T-helper 22 cell (primary cell): ENCODE measurements at regions not wholly inside any gene's neighbourhood (a gene's known extent, or its start where the extent isn't known, plus 50 kb on each side); places are given as distances from the start of the nearest gene placed in this dataset.
"Not testable (repeated sequence)": the region's sequence is repeated elsewhere in the genome, so short reads cannot be mapped to it uniquely, and the experiment has no call there.

Experiments
- DNase-seq: peaks from one replicate; pipeline ENCODE4 v3.0.0-alpha.2; 2020; ENCODE audit warnings: low read depth

DNA sequence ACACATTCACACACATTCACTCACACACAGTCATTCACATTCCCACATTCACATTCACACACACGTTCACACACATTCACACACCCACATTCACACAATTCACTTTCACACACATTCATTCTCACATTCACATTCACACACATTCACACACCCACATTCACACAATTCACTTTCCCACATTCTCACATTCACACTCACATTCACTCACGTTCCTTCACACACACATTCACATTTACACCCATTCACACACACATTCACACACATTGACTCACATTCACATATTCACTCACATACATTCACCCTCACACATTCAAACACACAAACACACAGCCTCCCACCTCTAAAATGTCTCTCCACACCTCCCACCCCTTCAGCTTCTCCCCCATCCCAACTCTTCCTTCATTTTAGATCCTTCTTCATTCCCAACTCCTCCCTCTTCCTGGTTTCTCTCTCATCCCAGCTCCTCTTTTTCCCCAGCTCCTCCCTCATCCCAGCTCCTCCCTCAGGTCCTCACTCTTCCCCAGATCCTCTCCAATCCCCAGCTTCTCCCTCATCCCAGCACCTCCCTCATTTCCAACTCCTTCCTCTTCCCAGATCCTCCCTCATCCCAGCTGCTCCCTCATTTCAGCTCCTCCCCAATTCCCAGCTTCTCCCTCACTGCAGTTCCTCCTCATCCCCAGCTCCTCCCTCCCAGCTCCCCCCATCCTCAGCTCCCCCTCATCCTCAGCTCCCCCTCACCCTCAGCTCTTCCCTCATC, 111.0 kb downstream of the FAM53A start:
- DNase-seq: no peak

DNA sequence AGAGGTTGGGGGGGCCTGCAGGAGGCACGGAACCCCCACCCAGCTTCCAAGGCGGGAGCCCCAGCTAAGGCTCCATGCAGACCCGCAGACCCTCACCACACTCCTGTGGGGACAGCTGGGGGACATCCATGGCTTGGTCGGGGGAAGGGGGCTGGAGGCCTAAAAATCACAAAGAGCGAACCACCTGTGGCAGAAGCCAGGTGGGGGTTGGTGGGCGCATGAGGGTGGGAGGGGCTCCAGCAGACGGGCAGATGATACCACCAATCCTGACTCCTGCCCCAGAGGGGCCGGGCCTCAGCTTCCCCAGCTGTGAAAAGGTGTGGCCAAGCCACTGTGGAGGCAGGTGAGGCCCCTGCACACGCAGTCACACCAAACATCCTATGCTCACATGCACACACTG, 111.6 kb downstream of the FAM53A start:
- no peak for DNase-seq

GRCh38 chr4:1572010-1572385, 112.1 kb downstream of the FAM53A start:
- no peak for DNase-seq

DNA sequence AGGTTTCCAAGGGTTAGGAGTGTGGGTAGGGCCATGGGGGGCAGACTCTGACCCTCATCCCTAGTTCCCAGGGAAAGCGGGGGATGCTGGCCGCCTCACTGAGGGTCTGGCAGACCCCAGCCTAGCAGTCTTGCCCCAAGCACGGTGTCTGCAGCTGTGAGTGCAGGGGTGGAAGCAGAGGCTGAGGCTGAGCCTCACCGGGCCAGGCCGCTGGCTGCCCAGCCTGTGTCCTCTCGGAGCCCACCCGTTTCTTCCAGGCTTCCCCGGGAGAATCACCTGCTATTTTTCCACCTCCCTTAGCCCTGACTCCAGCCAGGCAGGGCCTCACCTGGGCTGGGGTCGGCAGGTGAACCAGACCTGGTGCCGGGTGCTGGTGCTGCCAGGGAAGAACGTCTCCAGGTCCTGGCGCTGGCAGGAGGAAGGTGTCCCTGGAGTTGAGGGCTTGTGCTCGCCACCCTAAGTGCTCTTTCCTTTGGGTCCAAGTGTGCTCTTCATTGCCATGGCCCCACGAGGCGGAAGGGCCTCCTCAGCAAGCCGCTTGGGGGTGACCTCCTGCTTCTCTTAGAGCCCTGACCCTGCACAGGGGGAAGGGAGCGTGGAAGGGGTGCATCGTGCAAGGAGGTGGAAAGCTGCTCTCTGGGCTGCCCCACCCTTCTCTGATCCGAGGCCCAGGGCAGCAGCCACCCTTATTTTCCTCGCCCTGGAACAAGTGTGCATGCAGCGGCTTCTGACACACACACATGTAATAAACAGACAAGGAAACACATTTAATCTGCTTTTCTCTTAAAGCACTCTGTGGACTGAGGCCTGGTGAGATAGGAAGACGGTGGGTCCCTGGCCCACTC, 112.7 kb downstream of the FAM53A start:
- DNase-seq: no peak

DNA sequence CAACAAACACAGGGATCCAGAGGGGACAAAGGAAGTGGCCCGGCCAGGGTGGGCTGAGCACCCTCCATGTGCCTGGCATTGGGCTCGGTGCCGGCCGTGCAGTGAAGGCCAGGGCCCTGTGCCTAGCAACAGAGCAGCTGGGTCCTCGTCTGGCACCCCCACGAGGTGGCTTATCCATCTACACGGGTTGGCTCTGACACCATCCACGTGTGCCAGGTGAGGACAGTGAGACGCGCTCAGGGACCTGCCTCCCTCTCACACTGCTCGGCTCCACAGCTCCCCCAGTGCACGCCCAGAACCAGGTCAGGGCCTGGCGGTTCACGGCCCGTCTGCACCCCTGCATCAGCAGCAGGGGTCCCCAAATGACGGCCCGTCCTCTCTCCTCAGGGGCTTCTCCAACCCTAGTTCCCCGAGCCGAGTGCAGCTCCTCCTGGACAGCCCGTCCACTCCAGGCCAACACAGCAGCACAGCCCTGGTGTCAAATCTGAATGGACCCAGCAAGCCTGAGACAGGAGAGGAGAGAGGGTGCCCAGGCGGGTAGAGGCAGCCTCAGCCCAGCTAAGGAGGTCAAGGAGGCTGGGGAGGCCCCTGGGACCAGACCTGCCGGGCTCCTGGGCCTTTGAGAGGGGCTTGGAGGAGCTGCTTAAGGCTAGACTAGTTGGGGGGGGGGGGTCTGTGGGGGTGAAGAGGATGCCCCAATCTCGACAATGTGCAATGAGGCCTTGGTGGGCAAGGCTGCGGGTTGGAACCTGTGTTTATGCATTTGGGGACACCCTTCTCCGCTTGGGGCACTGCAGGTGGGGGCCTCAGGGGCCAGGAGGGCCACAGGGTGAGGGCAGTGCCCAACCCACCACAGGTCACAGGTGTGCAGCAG, 113.6 kb downstream of the FAM53A start:
- no peak for DNase-seq

DNA sequence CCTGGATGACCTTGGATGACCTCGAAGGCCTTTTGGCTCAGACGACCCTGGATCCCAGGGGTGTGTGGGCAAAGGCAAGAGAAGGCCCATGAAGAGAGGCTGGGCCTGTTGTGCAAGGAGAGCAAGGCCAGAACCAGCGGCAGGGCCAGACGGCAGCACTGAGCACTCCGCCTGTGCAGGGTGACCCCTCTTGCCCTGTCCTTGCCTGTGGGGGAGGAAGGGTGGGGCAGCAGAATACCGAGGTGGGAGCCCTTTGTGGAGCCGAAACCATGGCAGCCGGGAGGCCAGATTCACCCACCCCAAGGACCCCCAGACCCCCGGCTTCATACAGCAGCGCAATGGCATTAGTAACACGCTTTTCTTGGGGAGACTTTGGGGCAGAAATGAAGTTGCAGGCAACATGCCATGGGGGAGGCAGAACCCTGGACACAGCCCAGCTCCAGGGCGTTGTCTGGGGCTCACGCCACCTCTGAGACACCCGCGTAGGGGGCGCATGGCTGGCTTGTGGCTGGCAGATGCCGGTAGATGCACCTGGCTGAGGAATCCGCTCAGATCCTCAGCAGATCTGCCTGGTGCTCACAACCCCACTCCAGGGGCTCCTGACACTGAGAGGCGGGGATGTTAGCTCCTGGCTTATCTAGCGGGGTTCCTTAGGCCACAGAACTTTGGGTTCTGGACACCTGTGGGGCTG, 114.5 kb downstream of the FAM53A start:
- DNase-seq: no peak

- no peak for DNase-seq
Observed at GRCh38 chr4:1568855-1569460, 115.2 kb downstream of the FAM53A start.

GRCh38 chr4:1567808-1568581, 116.1 kb downstream of the FAM53A start:
- no peak for DNase-seq

DNA sequence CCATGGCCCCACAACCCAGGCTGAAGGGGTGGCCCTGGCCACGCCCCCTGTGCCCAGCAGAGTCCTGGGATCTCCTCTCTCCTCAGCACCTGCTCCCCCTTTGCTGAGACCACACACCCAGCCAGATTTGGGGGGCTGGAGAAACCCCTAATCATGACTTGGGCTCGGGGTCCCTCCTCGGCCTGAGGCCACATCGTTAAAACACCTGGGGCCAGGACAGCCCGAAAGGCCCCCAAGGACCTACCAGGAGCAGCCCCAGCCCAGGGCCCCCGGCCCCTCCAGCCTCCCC, 116.7 kb downstream of the FAM53A start:
- DNase-seq: no peak

DNA sequence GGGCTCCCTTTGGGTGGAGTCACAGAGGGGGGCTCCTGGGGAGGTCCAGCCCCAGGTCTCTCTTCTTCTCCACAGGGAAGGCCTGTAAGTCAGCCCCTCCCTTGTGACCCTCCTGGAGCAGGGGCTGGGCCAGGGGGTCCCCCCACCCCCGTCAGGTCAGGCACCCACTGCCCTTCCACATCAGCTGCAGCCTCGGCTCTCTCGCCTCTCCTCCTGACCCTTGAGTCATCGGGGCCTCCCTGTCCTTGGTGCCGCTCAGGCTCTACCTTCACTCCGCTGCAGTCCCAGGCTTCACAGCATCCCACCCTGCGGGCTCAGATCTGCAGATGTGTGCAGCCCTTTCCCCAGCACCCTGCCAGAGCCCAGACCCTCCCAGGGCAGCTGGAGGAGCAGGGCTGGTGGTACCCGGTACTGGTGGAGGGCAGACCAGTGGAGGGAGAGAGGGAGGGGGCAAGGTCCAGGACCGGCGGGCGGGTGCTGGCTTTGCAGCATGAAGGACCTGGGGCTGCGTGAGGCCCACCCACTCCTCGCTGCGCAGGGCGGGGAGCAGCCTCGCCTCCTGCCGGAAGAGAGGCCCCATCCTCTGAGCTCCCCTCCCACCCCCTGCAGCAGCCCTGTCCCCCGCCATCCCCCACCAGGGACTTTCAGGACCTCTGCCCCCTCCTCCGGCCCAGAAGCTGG, 117.1 kb downstream of the FAM53A start:
- no peak for DNase-seq

DNA sequence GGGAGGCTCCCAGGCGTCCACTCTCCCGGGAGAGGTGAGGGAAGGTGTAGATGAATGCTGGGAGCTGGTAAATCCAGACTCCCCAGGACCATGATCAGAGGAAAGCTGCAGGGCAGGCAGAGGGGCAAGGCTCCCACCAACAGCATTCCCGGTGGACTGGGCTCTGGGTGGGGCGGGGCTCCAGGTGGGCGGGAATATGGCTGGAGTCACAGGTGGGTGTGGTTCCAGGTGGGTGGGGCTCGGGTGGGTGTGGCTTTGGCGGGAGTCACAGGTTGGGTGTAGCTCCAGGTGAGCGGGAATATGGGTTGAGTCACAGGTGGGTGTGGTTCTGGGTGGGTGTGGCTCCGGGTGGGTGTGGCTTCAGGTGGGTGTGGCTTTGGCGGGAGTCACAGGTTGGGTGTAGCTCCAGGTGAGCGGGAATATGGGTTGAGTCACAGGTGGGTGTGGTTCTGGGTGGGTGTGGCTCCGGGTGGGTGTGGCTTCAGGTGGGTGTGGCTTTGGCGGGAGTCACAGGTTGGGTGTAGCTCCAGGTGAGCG, 117.7 kb downstream of the FAM53A start:
- not testable (repeated sequence) for DNase-seq

DNA sequence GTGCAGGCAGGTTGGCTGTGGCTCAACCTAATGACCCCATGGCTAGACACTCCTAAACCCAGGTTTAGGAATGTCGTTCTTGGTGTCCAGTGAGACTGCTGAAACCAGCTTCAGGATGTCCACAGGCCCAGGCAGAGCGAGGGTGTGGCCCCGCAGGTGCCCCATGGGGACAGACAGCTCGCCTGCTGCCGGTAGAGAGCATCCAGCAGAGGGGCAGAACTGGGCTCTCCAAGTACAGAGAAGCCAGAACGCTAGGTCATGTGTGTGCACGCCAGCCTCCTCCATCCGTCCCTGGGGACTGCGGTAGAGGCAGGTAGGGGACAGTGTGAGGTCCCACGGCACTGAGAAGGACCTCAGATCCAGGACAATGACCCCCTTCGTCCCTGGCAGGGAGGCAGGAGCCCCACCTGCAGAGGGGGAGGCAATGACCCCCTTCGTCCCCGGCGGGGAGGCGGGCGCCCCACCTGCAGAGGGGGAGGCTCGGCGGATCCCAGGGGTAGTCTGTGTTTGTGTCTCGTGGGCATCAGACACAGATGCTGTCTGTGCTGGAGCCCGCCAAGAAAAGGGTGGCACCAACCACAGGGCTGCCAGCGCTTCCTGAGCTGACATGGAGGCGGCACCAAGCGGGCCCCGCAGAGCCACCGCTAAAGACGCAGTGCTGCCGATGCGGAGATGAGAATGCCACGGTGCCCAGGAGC, 118.4 kb downstream of the FAM53A start:
- DNase-seq: no peak

DNA sequence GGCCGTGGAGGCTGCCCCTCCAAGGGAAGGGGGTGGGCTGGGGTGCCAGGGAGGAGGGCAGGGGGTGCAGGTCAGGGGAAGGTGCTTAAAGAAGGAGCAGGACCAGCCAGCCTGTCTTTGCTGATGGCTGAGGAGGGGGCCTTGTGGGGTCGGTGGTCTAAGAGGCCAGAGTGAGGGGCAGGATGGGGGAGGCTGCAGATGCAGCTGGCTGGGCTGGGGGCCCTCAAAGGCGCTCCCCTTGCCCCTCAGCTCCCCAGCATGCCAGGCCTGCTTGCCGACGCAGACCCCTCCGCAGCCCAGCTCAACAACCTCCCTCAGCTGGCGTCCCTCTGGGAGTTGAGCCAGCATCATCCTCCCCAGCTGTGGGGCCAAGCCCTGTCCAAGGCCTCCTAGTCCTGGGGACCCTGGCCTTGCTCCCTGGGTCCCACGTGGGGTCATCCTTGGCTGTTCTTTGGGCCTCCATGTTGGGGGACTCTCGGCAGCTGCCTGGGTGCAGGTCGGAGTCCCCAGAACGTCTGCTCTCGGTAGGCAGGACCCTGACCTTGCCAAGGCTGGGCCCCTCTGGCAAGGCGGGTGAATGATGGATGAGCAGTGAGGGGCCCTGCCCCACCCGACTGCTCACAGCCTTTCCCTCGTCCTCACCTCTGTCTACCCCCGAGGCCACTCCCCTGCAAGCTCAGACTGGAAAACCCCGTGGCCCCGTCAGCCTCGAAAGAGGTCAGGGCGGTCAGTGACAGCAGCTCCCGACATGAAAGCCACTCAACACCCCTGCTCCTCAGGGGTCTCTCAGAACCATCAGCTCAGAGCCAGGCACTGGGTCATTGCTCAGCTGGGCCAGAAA, 119.4 kb downstream of the FAM53A start:
- DNase-seq: no peak

GRCh38 chr4:1563768-1564485, 120.2 kb downstream of the FAM53A start:
- DNase-seq: no peak

- no peak for DNase-seq
Observed at GRCh38 chr4:1563241-1563640, 120.9 kb downstream of the FAM53A start.

DNA sequence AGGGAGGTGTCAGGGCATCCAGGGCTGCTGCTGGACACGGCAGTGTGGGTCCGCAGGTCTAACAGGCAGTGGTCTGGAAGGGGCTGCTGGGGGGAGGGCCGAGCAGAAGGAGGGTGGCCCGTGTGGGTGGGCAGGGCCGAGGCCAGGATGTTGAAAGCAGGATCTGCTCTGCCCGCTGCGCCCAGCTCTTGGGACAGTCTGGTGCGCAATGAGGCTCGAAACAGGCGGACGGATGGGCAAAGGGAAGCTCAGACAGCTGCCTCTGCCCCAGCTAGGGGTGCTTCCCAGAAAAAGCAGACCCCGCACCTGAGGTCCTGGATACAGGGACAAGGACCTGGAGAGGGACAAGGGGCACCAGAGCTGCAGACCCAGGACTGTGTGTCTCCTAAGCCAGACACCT, 121.3 kb downstream of the FAM53A start:
- DNase-seq: no peak

DNA sequence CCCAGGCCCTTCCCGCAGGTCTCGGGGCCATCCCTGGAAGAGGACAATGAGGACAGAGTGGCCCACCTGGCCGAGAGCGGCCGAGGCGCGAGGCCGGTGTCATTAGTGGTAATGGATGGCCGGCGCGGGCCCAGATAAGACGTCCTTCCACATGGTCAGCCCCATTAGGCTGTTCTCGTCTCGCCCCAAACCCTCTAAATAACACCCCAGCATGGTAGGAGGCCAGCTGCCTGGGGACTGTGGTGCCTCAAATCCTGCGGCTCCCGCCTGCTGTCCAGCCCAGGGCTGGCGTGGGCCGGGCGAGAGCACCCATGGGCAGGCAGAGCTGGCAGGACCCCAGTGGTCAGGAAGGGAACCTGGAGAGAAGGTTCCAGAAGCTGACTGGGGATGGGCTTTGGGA, 121.7 kb downstream of the FAM53A start:
- no peak for DNase-seq
